Stomach (tissue), 4 donors: ENCODE measurements at regions not wholly inside any gene's neighbourhood (a gene's known extent, or its start where the extent isn't known, plus 50 kb on each side); places are given as distances from the start of the nearest gene placed in this dataset.

Experiments
- POLR2A ChIP-seq, 4 donors: fragments of 450-650 bp; IDR thresholded peaks; one replicate each; pipeline ENCODE4 v1.6.1; 2016; ENCODE audit warnings: antibody characterized with exemption in 4 of 4, control low read depth in 2 of 4, mild to moderate bottlenecking in 1 of 4, moderate library complexity in 1 of 4
- TF ChIP-seq, protein P1 (sequence below), 7 experiments: fragments of 450-650 bp in 4 of 7; fragments of 200-600 bp in 3 of 7; sonication (generic) in 3 of 7; IDR thresholded peaks; one replicate each; pipeline ENCODE4 v1.5.1; 2016 to 2019; ENCODE audit warnings: antibody characterized with exemption in 7 of 7, control low read depth in 2 of 7, mild to moderate bottlenecking in 1 of 7

DNA sequence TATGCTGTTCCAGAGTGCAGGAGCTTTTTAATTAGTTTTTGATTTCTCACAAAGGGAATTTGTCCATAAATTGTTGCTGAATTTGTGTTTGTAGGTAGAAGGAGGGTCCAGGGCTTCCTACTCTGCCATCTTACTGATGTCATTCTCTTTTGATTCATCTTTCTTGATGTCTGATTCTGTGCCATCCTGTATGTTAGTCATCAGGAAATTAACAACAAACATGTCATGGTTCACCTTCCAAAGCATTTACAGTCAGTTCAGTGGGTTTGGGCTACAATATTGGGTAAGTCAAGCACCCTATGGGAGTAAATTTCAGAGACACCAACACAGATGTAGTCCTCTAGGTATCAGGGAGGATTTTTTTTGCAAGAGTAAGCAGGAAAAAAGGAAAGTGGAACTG is 135.2 kb upstream of the SLC38A2 start:
- TF ChIP-seq POLR2A (IDR thresholded peaks at IDR 0.05), result no peak
- TF ChIP-seq, protein P1, sequence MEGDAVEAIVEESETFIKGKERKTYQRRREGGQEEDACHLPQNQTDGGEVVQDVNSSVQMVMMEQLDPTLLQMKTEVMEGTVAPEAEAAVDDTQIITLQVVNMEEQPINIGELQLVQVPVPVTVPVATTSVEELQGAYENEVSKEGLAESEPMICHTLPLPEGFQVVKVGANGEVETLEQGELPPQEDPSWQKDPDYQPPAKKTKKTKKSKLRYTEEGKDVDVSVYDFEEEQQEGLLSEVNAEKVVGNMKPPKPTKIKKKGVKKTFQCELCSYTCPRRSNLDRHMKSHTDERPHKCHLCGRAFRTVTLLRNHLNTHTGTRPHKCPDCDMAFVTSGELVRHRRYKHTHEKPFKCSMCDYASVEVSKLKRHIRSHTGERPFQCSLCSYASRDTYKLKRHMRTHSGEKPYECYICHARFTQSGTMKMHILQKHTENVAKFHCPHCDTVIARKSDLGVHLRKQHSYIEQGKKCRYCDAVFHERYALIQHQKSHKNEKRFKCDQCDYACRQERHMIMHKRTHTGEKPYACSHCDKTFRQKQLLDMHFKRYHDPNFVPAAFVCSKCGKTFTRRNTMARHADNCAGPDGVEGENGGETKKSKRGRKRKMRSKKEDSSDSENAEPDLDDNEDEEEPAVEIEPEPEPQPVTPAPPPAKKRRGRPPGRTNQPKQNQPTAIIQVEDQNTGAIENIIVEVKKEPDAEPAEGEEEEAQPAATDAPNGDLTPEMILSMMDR (IDR thresholded peaks at IDR 0.05), result no peak
